Hepatocyte (in vitro differentiated cells): ENCODE measurements at regions not wholly inside any gene's neighbourhood (a gene's known extent, or its start where the extent isn't known, plus 50 kb on each side); places are given as distances from the start of the nearest gene placed in this dataset.

Experiments
- DNase-seq: peaks from one replicate; pipeline ENCODE4 v3.0.0-alpha.2; 2016; ENCODE audit warnings: low spot score
- H2AFZ ChIP-seq: fragments of 200-600 bp; sonication (generic); 2 replicates; pipeline ENCODE4 v1.6.0; 2016; ENCODE audit warnings: antibody characterized with exemption, mild to moderate bottlenecking
- H3K27ac ChIP-seq: fragments of 200-600 bp; sonication (generic); 2 replicates; pipeline ENCODE4 v1.5.1; 2016; ENCODE audit warnings: mild to moderate bottlenecking
- H3K27me3 ChIP-seq: fragments of 200-600 bp; sonication (generic); 2 replicates; pipeline ENCODE4 v1.6.1; 2016
- H3K36me3 ChIP-seq: fragments of 200-600 bp; sonication (generic); replicated peaks from 2 replicates; pipeline ENCODE4 v1.5.1; 2016; ENCODE audit warnings: low read depth; ENCODE audit not compliant: insufficient read depth
- H3K4me1 ChIP-seq: fragments of 200-600 bp; sonication (generic); 2 replicates; pipeline ENCODE4 v1.5.1; 2016; ENCODE audit warnings: mild to moderate bottlenecking, moderate library complexity; ENCODE audit not compliant: insufficient read depth
- H3K4me2 ChIP-seq: fragments of 200-600 bp; sonication (generic); 2 replicates; pipeline ENCODE4 v1.6.0; 2016
- H3K4me3 ChIP-seq: fragments of 200-600 bp; sonication (generic); 2 replicates; pipeline ENCODE4 v1.5.1; 2016; ENCODE audit warnings: mild to moderate bottlenecking
- H3K79me2 ChIP-seq: fragments of 200-600 bp; sonication (generic); 2 replicates; pipeline ENCODE4 v1.6.0; 2017; ENCODE audit warnings: mild to moderate bottlenecking
- H3K9me2 ChIP-seq: fragments of 200-600 bp; sonication (generic); replicated peaks from 2 replicates; pipeline ENCODE4 v1.6.0; 2017; ENCODE audit warnings: mild to moderate bottlenecking; ENCODE audit not compliant: insufficient read depth
- H3K9me3 ChIP-seq: fragments of 200-600 bp; sonication (generic); 2 replicates; pipeline ENCODE4 v1.5.1; 2016; ENCODE audit warnings: low read depth, mild to moderate bottlenecking
- H4K20me1 ChIP-seq: fragments of 200-600 bp; sonication (generic); 2 replicates; pipeline ENCODE4 v1.6.0; 2016; ENCODE audit warnings: mild to moderate bottlenecking; ENCODE audit not compliant: insufficient read depth, poor library complexity, severe bottlenecking
- CTCF ChIP-seq: fragments of 200-600 bp; sonication (generic); IDR thresholded peaks from 2 replicates; pipeline ENCODE4 v1.5.1; 2016; ENCODE audit warnings: antibody characterized with exemption, mild to moderate bottlenecking; ENCODE audit not compliant: poor library complexity
- EZH2 ChIP-seq: fragments of 200-600 bp; sonication (generic); IDR thresholded peaks from 2 replicates; pipeline ENCODE4 v1.6.1; 2016; ENCODE audit warnings: antibody characterized with exemption, mild to moderate bottlenecking, borderline replicate concordance
- EZH2phosphoT487 ChIP-seq: fragments of 200-600 bp; sonication (generic); IDR thresholded peaks from one replicate; pipeline ENCODE4 v1.6.1; 2018; ENCODE audit warnings: antibody characterized with exemption, mild to moderate bottlenecking, low read depth, moderate library complexity; ENCODE audit not compliant: unreplicated experiment, severe bottlenecking
- WGBS: methylation state at CpG from one replicate; pipeline ENCODE4 v1.1.6; 2016; ENCODE audit warnings: low lambda C conversion rate; ENCODE audit errors: missing lambda C conversion rate; 5-methylcytosine and 5-hydroxymethylcytosine counted together

GRCh38 chr2:186187854-186188253, 298.2 kb upstream of the ZC3H15 start:
- DNase-seq: no peak
- no peaks in the 10 kb centered on the region for H3K36me3 ChIP-seq
- no peak overlapping the region for H3K4me3 ChIP-seq
- H2AFZ ChIP-seq: no peak overlapping the region
- TF ChIP-seq EZH2phosphoT487: no peak
- TF ChIP-seq EZH2: no peak
- no peak for TF ChIP-seq CTCF
- H3K4me2 ChIP-seq: no peak overlapping the region
- no peaks in the 10 kb centered on the region for H3K9me2 ChIP-seq
- H3K4me1 ChIP-seq: no peaks in the 10 kb centered on the region
- no peaks in the 10 kb centered on the region for H3K79me2 ChIP-seq
- no peaks in the 10 kb centered on the region for H3K27me3 ChIP-seq
- no peaks in the 10 kb centered on the region for H3K9me3 ChIP-seq
- H3K27ac ChIP-seq: no peak overlapping the region
- no peaks in the 10 kb centered on the region for H4K20me1 ChIP-seq

- H3K27ac ChIP-seq: no peak overlapping the region
- H3K79me2 ChIP-seq: no peaks in the 10 kb centered on the region
- no peak overlapping the region for H3K4me3 ChIP-seq
- no peaks in the 10 kb centered on the region for H3K9me2 ChIP-seq
- DNase-seq: no peak
- no peaks in the 10 kb centered on the region for H3K36me3 ChIP-seq
- no peak overlapping the region for H2AFZ ChIP-seq
- no peaks in the 10 kb centered on the region for H3K27me3 ChIP-seq
- H3K4me2 ChIP-seq: no peak overlapping the region
- H4K20me1 ChIP-seq: no peaks in the 10 kb centered on the region
- TF ChIP-seq CTCF: no peak
- no peaks in the 10 kb centered on the region for H3K9me3 ChIP-seq
- no peaks in the 10 kb centered on the region for H3K4me1 ChIP-seq
Observed at GRCh38 chr2:186189816-186190215, 296.2 kb upstream of the ZC3H15 start.

GRCh38 chr2:186195696-186196095, 290.4 kb upstream of the ZC3H15 start:
- no peak overlapping the region for H2AFZ ChIP-seq
- H3K9me3 ChIP-seq: no peaks in the 10 kb centered on the region
- no peaks in the 10 kb centered on the region for H3K4me1 ChIP-seq
- H3K36me3 ChIP-seq: no peaks in the 10 kb centered on the region
- no peaks in the 10 kb centered on the region for H3K27me3 ChIP-seq
- DNase-seq: no peak
- H3K4me3 ChIP-seq: no peak overlapping the region
- no peak overlapping the region for H3K27ac ChIP-seq
- TF ChIP-seq CTCF (no peak), EZH2 (no peak), EZH2phosphoT487 (no peak)
- H3K4me2 ChIP-seq: no peak overlapping the region
- 87% methylated on average over 3 of the region's 3 CpGs for WGBS
- H4K20me1 ChIP-seq: no peaks in the 10 kb centered on the region
- H3K79me2 ChIP-seq: no peaks in the 10 kb centered on the region
- no peaks in the 10 kb centered on the region for H3K9me2 ChIP-seq

GRCh38 chr2:186197955-186198354, 288.1 kb upstream of the ZC3H15 start:
- Histone ChIP-seq H3K27ac (no peak overlapping the region), H2AFZ (no peak overlapping the region), H3K4me3 (no peak overlapping the region), H3K9me2 (no peaks in the 10 kb centered on the region), H3K9me3 (no peaks in the 10 kb centered on the region), H4K20me1 (no peaks in the 10 kb centered on the region), H3K4me2 (no peak overlapping the region), H3K4me1 (no peaks in the 10 kb centered on the region), H3K79me2 (no peaks in the 10 kb centered on the region), H3K27me3 (no peaks in the 10 kb centered on the region), H3K36me3 (no peaks in the 10 kb centered on the region)
- TF ChIP-seq EZH2phosphoT487 (no peak), CTCF (no peak), EZH2 (no peak)
- DNase-seq: no peak
- 93% methylated on average over 1 of the region's 1 CpG for WGBS
